SK-N-SH (cell line): ENCODE measurements at regions not wholly inside any gene's neighbourhood (a gene's known extent, or its start where the extent isn't known, plus 50 kb on each side); places are given as distances from the start of the nearest gene placed in this dataset.

ENCODE experiments used
- CTCF ChIA-PET: fragments of 300-600, 350-600 bp; formaldehyde crosslinking; extraction: SDS; loops from one replicate; lab custom pipeline; 2021; lab: Yijun Ruan, JAX
- POLR2A ChIA-PET: fragments of 350-600 bp; sonication (Branson Sonifier 250); formaldehyde crosslinking; extraction: SDS; loops from one replicate; lab custom pipeline; 2020; ENCODE audit warnings: antibody characterized with exemption, inconsistent platforms; lab: Yijun Ruan, JAX
- DNase-seq: peaks from one replicate; pipeline ENCODE4 v3.0.0; 2012
- H2AFZ ChIP-seq: fragments of 200-600 bp; sonication (generic); 2 replicates; pipeline ENCODE4 v1.8.1; 2016; ENCODE audit warnings: antibody characterized with exemption, mild to moderate bottlenecking, low read depth
- H3F3A ChIP-seq: fragments of 200-600 bp; sonication (generic); replicated peaks from 2 replicates; pipeline ENCODE3; 2016; ENCODE audit warnings: antibody characterized with exemption, mild to moderate bottlenecking; ENCODE audit not compliant: insufficient read depth
- H3K27ac ChIP-seq, 2 experiments: fragments of 200-500 bp in 1 of 2; fragments of 200-600 bp in 1 of 2; sonication (Bioruptor generic) in 1 of 2; sonication (generic), shearing (Covaris generic) in 1 of 2; 2 replicates each; pipeline versions ENCODE4 v1.5.1 to v1.6.1; 2014 to 2016; ENCODE audit warnings: low read depth in 2 of 2, inconsistent platforms in 1 of 2, low read length in 1 of 2, mild to moderate bottlenecking in 1 of 2, mixed read lengths in 1 of 2
- H3K27me3 ChIP-seq: fragments of 200-600 bp; sonication (generic), shearing (Covaris generic); 2 replicates; pipeline ENCODE4 v1.6.1; 2016; ENCODE audit warnings: mixed run types; ENCODE audit not compliant: insufficient read depth
- H3K36me3 ChIP-seq, 2 experiments: fragments of 200-500 bp in 1 of 2; fragments of 200-600 bp in 1 of 2; sonication (Bioruptor generic) in 1 of 2; sonication (generic) in 1 of 2; replicated peaks in 1 of 2; 2 replicates each; pipeline versions ENCODE3 to v1.5.1; 2014 to 2016; ENCODE audit warnings: low read length in 1 of 2, mild to moderate bottlenecking in 1 of 2; ENCODE audit not compliant: insufficient read depth in 2 of 2, control insufficient read depth in 1 of 2
- H3K4me1 ChIP-seq, 2 experiments: fragments of 200-500 bp in 1 of 2; fragments of 200-600 bp in 1 of 2; sonication (Bioruptor generic) in 1 of 2; sonication (generic), shearing (Covaris generic) in 1 of 2; 2 replicates each; pipeline versions ENCODE4 v1.5.1 to v1.6.1; 2014 to 2016; ENCODE audit warnings: low read depth in 1 of 2, low read length in 1 of 2, mixed run types in 1 of 2; ENCODE audit not compliant: insufficient read depth in 2 of 2, control insufficient read depth in 1 of 2
- H3K4me2 ChIP-seq: fragments of 200-600 bp; sonication (generic), shearing (Covaris generic); 2 replicates; pipeline ENCODE4 v1.6.1; 2017; ENCODE audit warnings: mixed run types
- H3K4me3 ChIP-seq, 2 experiments: fragments of 200-500 bp in 1 of 2; fragments of 200-600 bp in 1 of 2; sonication (Bioruptor generic) in 1 of 2; sonication (generic), shearing (Covaris generic) in 1 of 2; 2 replicates each; pipeline versions ENCODE4 v1.5.1 to v1.8.1; 2014 to 2016; ENCODE audit warnings: low read depth in 2 of 2, inconsistent platforms in 1 of 2, low read length in 1 of 2, mild to moderate bottlenecking in 1 of 2, mixed read lengths in 1 of 2, moderate library complexity in 1 of 2
- H3K79me2 ChIP-seq: fragments of 200-600 bp; sonication (generic); 2 replicates; pipeline ENCODE4 v1.8.1; 2017; ENCODE audit warnings: mild to moderate bottlenecking; ENCODE audit not compliant: insufficient read depth
- H3K9ac ChIP-seq: fragments of 200-600 bp; sonication (generic); 2 replicates; pipeline ENCODE4 v1.6.1; 2017; ENCODE audit warnings: mixed run types
- H3K9me2 ChIP-seq: fragments of 200-600 bp; sonication (generic); 2 replicates; pipeline ENCODE4 v1.6.1; 2017; ENCODE audit warnings: mixed run types
- H3K9me3 ChIP-seq: fragments of 200-600 bp; sonication (generic); 2 replicates; pipeline ENCODE4 v1.6.1; 2017; ENCODE audit warnings: mixed run types, mild to moderate bottlenecking, moderate library complexity
- H4K20me1 ChIP-seq: fragments of 200-600 bp; sonication (generic); 2 replicates; pipeline ENCODE4 v1.6.1; 2017; ENCODE audit warnings: mild to moderate bottlenecking, mixed run types; ENCODE audit not compliant: insufficient read depth
- EP300 ChIP-seq, 2 experiments: IDR thresholded peaks; 2 replicates each; pipeline versions ENCODE4 v1.4.0 to v1.6.1; 2012; ENCODE audit warnings: borderline replicate concordance in 1 of 2, low read depth in 1 of 2, low read length in 1 of 2
- EZH2phosphoT487 ChIP-seq: fragments of 200-600 bp; sonication (generic); IDR thresholded peaks from 2 replicates; pipeline ENCODE4 v1.6.1; 2017; ENCODE audit warnings: low read depth, mixed run types, mild to moderate bottlenecking, antibody characterized with exemption, moderate library complexity, borderline replicate concordance
- FOXJ3 ChIP-seq: sonication (generic); formaldehyde crosslinking; IDR thresholded peaks from 2 replicates; pipeline ENCODE4 v1.5.1; 2020; ENCODE audit warnings: mild to moderate bottlenecking, missing genetic modification reagents
- FOXM1 ChIP-seq: IDR thresholded peaks from 2 replicates; pipeline ENCODE4 v1.4.0; 2012; ENCODE audit warnings: low read depth, mild to moderate bottlenecking
- GABPA ChIP-seq: IDR thresholded peaks from 2 replicates; pipeline ENCODE4 v1.4.0; 2012; ENCODE audit warnings: low read depth, mild to moderate bottlenecking
- MEF2A ChIP-seq: IDR thresholded peaks from 2 replicates; pipeline ENCODE4 v1.4.0; 2012; ENCODE audit warnings: low read depth, borderline replicate concordance
- MXI1 ChIP-seq: IDR thresholded peaks from 2 replicates; pipeline ENCODE4 v1.6.1; 2012; ENCODE audit warnings: mild to moderate bottlenecking, low read depth, low read length, improper control_type of control experiment
- NFIC ChIP-seq: IDR thresholded peaks from 2 replicates; pipeline ENCODE4 v1.4.0; 2012; ENCODE audit warnings: borderline replicate concordance
- POLR2AphosphoS5 ChIP-seq: IDR thresholded peaks from 2 replicates; pipeline ENCODE4 v1.6.1; 2012; ENCODE audit warnings: low read depth, low read length
- RAD21 ChIP-seq: IDR thresholded peaks from 2 replicates; pipeline ENCODE4 v1.6.1; 2012; ENCODE audit warnings: mild to moderate bottlenecking, low read length
- RCOR1 ChIP-seq: fragments of 150-350 bp; IDR thresholded peaks from 2 replicates; pipeline ENCODE4 v1.6.1; 2017; ENCODE audit warnings: antibody characterized with exemption, low read length
- RXRA ChIP-seq: IDR thresholded peaks from 2 replicates; pipeline ENCODE4 v1.4.0; 2012; ENCODE audit warnings: low read depth, mild to moderate bottlenecking, borderline replicate concordance
- TCF12 ChIP-seq: IDR thresholded peaks from 2 replicates; pipeline ENCODE4 v1.4.0; 2012
- TEAD4 ChIP-seq: IDR thresholded peaks from 2 replicates; pipeline ENCODE4 v1.4.0; 2012; ENCODE audit warnings: mild to moderate bottlenecking, borderline replicate concordance; ENCODE audit not compliant: insufficient read depth
- YY1 ChIP-seq: IDR thresholded peaks from 2 replicates; pipeline ENCODE4 v1.4.0; 2012; ENCODE audit warnings: low read depth, mild to moderate bottlenecking
- TF ChIP-seq, protein P1 (sequence below): fragments of 200-600 bp; sonication (generic); IDR thresholded peaks from 2 replicates; pipeline ENCODE4 v1.6.1; 2017; ENCODE audit warnings: antibody characterized with exemption, mild to moderate bottlenecking, moderate library complexity
- TF ChIP-seq, protein P2 (sequence below): IDR thresholded peaks from 2 replicates; pipeline ENCODE4 v1.6.1; 2012; ENCODE audit warnings: mild to moderate bottlenecking, low read depth, low read length, moderate library complexity
- TF ChIP-seq, protein P3 (sequence below): IDR thresholded peaks from 2 replicates; pipeline ENCODE4 v1.4.0; 2012; ENCODE audit warnings: low read depth, borderline replicate concordance
- TF ChIP-seq, protein P4 (sequence below): IDR thresholded peaks from 2 replicates; pipeline ENCODE4; 2012
- TF ChIP-seq, protein P5 (sequence below): fragments of 150-350 bp; IDR thresholded peaks from 2 replicates; pipeline ENCODE4 v1.6.1; 2017; ENCODE audit warnings: antibody characterized with exemption, low read length, low read depth, borderline replicate concordance

DNA sequence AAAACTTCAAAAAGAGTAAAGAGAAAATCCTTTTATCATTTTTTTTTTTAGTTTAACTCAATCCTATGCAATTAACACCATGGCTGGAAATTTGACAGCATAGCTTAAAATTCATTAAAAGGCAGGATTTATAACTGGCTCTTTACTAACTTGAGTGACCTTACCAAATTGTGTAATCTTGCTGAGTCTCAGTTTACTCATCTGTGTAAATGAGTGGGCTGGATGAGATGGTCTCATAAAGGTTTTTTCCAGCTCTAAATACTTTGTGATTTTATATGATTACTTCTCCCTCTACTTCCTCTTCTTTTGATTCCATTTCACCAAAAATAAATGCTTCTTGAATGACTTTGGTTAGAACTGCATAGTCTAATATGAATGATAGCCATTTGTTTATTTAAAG is 234.9 kb upstream of the SATB1 start:
- H3F3A ChIP-seq = no peaks in the 10 kb centered on the region
- TF ChIP-seq MEF2A (no peak), NFIC (no peak), EZH2phosphoT487 (no peak), YY1 (no peak), FOXJ3 (CRISPR knock-in tag) (no peak), RXRA (no peak), MXI1 (no peak), RAD21 (no peak), GABPA (no peak), RCOR1 (no peak), POLR2AphosphoS5 (no peak), FOXM1 (no peak), TCF12 (no peak), TEAD4 (no peak), EP300 (IDR thresholded peaks at IDR 0.05; ENCODE audit: borderline replicate concordance in 1 of 2, low read depth in 1 of 2, low read length in 1 of 2) (no peak)
- TF ChIP-seq, protein P1, sequence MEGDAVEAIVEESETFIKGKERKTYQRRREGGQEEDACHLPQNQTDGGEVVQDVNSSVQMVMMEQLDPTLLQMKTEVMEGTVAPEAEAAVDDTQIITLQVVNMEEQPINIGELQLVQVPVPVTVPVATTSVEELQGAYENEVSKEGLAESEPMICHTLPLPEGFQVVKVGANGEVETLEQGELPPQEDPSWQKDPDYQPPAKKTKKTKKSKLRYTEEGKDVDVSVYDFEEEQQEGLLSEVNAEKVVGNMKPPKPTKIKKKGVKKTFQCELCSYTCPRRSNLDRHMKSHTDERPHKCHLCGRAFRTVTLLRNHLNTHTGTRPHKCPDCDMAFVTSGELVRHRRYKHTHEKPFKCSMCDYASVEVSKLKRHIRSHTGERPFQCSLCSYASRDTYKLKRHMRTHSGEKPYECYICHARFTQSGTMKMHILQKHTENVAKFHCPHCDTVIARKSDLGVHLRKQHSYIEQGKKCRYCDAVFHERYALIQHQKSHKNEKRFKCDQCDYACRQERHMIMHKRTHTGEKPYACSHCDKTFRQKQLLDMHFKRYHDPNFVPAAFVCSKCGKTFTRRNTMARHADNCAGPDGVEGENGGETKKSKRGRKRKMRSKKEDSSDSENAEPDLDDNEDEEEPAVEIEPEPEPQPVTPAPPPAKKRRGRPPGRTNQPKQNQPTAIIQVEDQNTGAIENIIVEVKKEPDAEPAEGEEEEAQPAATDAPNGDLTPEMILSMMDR = no peak
- TF ChIP-seq, protein P2, sequence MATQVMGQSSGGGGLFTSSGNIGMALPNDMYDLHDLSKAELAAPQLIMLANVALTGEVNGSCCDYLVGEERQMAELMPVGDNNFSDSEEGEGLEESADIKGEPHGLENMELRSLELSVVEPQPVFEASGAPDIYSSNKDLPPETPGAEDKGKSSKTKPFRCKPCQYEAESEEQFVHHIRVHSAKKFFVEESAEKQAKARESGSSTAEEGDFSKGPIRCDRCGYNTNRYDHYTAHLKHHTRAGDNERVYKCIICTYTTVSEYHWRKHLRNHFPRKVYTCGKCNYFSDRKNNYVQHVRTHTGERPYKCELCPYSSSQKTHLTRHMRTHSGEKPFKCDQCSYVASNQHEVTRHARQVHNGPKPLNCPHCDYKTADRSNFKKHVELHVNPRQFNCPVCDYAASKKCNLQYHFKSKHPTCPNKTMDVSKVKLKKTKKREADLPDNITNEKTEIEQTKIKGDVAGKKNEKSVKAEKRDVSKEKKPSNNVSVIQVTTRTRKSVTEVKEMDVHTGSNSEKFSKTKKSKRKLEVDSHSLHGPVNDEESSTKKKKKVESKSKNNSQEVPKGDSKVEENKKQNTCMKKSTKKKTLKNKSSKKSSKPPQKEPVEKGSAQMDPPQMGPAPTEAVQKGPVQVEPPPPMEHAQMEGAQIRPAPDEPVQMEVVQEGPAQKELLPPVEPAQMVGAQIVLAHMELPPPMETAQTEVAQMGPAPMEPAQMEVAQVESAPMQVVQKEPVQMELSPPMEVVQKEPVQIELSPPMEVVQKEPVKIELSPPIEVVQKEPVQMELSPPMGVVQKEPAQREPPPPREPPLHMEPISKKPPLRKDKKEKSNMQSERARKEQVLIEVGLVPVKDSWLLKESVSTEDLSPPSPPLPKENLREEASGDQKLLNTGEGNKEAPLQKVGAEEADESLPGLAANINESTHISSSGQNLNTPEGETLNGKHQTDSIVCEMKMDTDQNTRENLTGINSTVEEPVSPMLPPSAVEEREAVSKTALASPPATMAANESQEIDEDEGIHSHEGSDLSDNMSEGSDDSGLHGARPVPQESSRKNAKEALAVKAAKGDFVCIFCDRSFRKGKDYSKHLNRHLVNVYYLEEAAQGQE = no peak
- TF ChIP-seq, protein P3, sequence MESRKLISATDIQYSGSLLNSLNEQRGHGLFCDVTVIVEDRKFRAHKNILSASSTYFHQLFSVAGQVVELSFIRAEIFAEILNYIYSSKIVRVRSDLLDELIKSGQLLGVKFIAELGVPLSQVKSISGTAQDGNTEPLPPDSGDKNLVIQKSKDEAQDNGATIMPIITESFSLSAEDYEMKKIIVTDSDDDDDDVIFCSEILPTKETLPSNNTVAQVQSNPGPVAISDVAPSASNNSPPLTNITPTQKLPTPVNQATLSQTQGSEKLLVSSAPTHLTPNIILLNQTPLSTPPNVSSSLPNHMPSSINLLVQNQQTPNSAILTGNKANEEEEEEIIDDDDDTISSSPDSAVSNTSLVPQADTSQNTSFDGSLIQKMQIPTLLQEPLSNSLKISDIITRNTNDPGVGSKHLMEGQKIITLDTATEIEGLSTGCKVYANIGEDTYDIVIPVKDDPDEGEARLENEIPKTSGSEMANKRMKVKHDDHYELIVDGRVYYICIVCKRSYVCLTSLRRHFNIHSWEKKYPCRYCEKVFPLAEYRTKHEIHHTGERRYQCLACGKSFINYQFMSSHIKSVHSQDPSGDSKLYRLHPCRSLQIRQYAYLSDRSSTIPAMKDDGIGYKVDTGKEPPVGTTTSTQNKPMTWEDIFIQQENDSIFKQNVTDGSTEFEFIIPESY = no peak
- TF ChIP-seq, protein P4, sequence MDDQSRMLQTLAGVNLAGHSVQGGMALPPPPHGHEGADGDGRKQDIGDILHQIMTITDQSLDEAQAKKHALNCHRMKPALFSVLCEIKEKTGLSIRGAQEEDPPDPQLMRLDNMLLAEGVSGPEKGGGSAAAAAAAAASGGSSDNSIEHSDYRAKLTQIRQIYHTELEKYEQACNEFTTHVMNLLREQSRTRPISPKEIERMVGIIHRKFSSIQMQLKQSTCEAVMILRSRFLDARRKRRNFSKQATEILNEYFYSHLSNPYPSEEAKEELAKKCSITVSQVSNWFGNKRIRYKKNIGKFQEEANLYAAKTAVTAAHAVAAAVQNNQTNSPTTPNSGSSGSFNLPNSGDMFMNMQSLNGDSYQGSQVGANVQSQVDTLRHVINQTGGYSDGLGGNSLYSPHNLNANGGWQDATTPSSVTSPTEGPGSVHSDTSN = no peak
- TF ChIP-seq, protein P5, sequence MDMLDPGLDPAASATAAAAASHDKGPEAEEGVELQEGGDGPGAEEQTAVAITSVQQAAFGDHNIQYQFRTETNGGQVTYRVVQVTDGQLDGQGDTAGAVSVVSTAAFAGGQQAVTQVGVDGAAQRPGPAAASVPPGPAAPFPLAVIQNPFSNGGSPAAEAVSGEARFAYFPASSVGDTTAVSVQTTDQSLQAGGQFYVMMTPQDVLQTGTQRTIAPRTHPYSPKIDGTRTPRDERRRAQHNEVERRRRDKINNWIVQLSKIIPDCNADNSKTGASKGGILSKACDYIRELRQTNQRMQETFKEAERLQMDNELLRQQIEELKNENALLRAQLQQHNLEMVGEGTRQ = no peak
- H4K20me1 ChIP-seq = no peaks in the 10 kb centered on the region
- DNase-seq = no peak
- no peaks in the 10 kb centered on the region for H3K27me3 ChIP-seq
- CTCF ChIA-PET = no interaction called here
- H3K36me3 ChIP-seq = no peaks in the 10 kb centered on the region
- POLR2A ChIA-PET = no interaction called here
- H3K4me3 ChIP-seq = no peak overlapping the region
- H3K4me2 ChIP-seq = no peak overlapping the region
- H3K4me1 ChIP-seq = peaks cover 0 to 3% of the 10 kb centered on the region in 2 experiments; a peak in 1 of 4 replicates
- H3K9me2 ChIP-seq = no peaks in the 10 kb centered on the region
- no peaks in the 10 kb centered on the region for H3K9me3 ChIP-seq
- H2AFZ ChIP-seq = no peak overlapping the region
- H3K79me2 ChIP-seq = no peaks in the 10 kb centered on the region
- H3K9ac ChIP-seq = no peak overlapping the region
- no peak overlapping the region for H3K27ac ChIP-seq
